Neutrophil (primary cell): ENCODE measurements at regions not wholly inside any gene's neighbourhood (a gene's known extent, or its start where the extent isn't known, plus 50 kb on each side); places are given as distances from the start of the nearest gene placed in this dataset.

Experiments used
- H3K27ac ChIP-seq: fragments of 200-600 bp; sonication (generic); 2 replicates; pipeline ENCODE4 v1.5.1; 2016; ENCODE audit warnings: mild to moderate bottlenecking, moderate library complexity
- H3K27me3 ChIP-seq: fragments of 200-600 bp; sonication (generic); 2 replicates; pipeline ENCODE4 v1.6.0; 2016; ENCODE audit warnings: mild to moderate bottlenecking
- H3K36me3 ChIP-seq: fragments of 200-600 bp; sonication (generic); 2 replicates; pipeline ENCODE4 v1.5.1; 2017
- H3K4me1 ChIP-seq, 2 experiments: fragments of 200-600 bp in 1 of 2; sonication (generic) in 1 of 2; 1 replicate in 1 of 2; 2 replicates in 1 of 2; pipeline versions ENCODE4 v1.5.1 to v1.6.1; 2013 to 2016; ENCODE audit warnings: low read depth in 1 of 2, low read length in 1 of 2, mild to moderate bottlenecking in 1 of 2, moderate library complexity in 1 of 2; ENCODE audit not compliant: control insufficient read depth in 1 of 2, insufficient read depth in 1 of 2
- H3K4me3 ChIP-seq, 2 experiments: fragments of 200-600 bp in 1 of 2; sonication (generic) in 1 of 2; 1 replicate in 1 of 2; 2 replicates in 1 of 2; pipeline ENCODE4 v1.5.1; 2013 to 2016; ENCODE audit warnings: low read depth in 1 of 2, low read length in 1 of 2, mild to moderate bottlenecking in 1 of 2, moderate library complexity in 1 of 2
- H3K9me3 ChIP-seq: fragments of 200-600 bp; sonication (generic); 2 replicates; pipeline ENCODE4 v1.5.1; 2016
- CTCF ChIP-seq: fragments of 200-600 bp; sonication (generic); IDR thresholded peaks from 2 replicates; pipeline ENCODE4 v1.5.1; 2016; ENCODE audit warnings: antibody characterized with exemption

- Histone ChIP-seq H3K9me3 (no peaks in the 10 kb centered on the region), H3K4me3 (no peak overlapping the region), H3K36me3 (no peaks in the 10 kb centered on the region), H3K4me1 (no peaks in the 10 kb centered on the region), H3K27ac (no peak overlapping the region), H3K27me3 (no peaks in the 10 kb centered on the region)
- TF ChIP-seq CTCF, result no peak
Observed at GRCh38 chr13:106810069-106810468, 242.1 kb upstream of the ARGLU1 start.

- Histone ChIP-seq H3K27me3 (no peaks in the 10 kb centered on the region), H3K4me3 (no peak overlapping the region), H3K4me1 (no peaks in the 10 kb centered on the region), H3K9me3 (no peaks in the 10 kb centered on the region), H3K36me3 (no peaks in the 10 kb centered on the region), H3K27ac (no peak overlapping the region)
- no peak for TF ChIP-seq CTCF
Observed at GRCh38 chr13:106804991-106805390, 237.1 kb upstream of the ARGLU1 start.

DNA sequence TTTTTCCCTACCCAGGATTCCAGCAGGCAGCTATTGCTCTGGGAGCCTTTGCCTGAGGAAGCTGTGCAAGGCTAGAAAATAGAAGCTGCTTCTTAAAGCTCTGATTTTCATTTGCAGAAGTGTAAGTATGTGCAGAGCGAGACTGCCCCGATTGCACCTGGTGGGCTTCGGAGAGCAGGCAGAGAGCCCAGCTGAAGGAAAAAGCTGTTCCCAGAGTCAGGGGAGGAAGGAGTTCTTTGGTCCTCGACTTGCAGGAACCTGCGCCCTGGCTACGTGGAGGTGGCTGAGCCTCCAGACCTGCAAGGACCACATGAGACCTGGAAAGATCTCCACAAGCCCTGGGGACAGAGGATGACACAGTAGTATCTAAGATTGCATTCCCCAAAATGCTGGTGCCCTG, 235.0 kb upstream of the ARGLU1 start:
- no peaks in the 10 kb centered on the region for H3K4me1 ChIP-seq
- no peak overlapping the region for H3K4me3 ChIP-seq
- TF ChIP-seq CTCF, result no peak

DNA sequence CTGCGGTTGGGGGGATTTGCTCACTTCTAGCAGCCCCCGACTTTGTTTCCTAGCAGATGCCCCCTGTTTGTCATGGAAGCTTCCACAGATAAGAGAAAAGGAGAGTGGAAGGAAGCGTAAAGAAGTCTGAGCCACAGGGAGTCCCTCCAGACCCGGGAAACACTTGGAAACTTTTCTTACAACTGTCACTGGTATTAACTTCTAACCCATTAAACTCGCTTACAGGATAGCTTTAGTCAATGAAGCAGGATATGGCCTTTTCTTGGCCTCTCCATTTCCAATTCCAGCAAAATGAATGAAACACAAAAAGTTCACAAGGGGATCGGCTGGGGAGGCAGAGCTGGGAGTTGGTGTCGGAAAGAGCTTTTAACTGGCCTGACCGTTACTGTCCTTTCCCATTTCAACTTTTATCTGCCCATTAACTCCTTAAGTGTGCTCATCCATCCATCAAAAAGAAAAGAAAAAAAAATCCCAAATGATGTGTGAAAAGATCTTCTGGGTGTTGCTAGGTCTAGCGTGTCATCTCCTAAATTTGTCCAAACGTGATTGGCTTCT, 231.9 kb upstream of the ARGLU1 start:
- Histone ChIP-seq H3K36me3 (no peaks in the 10 kb centered on the region), H3K9me3 (no peaks in the 10 kb centered on the region), H3K4me1 (no peaks in the 10 kb centered on the region), H3K27me3 (peaks cover 8% of the 10 kb centered on the region), H3K27ac (no peak overlapping the region), H3K4me3 (no peak overlapping the region)
- TF ChIP-seq CTCF, result no peak

More for the DNA sequence above, 235.0 kb upstream of the ARGLU1 start:
- H3K36me3 ChIP-seq, result no peaks in the 10 kb centered on the region
- no peaks in the 10 kb centered on the region for H3K9me3 ChIP-seq
- H3K27ac ChIP-seq, result no peak overlapping the region
- no peaks in the 10 kb centered on the region for H3K27me3 ChIP-seq

GRCh38 chr13:106797081-106797640, 229.2 kb upstream of the ARGLU1 start:
- no peak overlapping the region for H3K4me3 ChIP-seq
- peaks cover 8% of the 10 kb centered on the region for H3K27me3 ChIP-seq
- no peak overlapping the region for H3K27ac ChIP-seq

More at GRCh38 chr13:106797081-106797640, 229.2 kb upstream of the ARGLU1 start:
- no peaks in the 10 kb centered on the region for H3K9me3 ChIP-seq
- no peaks in the 10 kb centered on the region for H3K36me3 ChIP-seq
- no peak for TF ChIP-seq CTCF
- H3K4me1 ChIP-seq, result no peaks in the 10 kb centered on the region
